ENCODE measurements at regions not wholly inside any gene's neighbourhood (a gene's known extent, or its start where the extent isn't known, plus 50 kb on each side); places are given as distances from the start of the nearest gene placed in this dataset.
"Not testable (repeated sequence)": the region's sequence is repeated elsewhere in the genome, so short reads cannot be mapped to it uniquely, and the experiment has no call there.

DNA sequence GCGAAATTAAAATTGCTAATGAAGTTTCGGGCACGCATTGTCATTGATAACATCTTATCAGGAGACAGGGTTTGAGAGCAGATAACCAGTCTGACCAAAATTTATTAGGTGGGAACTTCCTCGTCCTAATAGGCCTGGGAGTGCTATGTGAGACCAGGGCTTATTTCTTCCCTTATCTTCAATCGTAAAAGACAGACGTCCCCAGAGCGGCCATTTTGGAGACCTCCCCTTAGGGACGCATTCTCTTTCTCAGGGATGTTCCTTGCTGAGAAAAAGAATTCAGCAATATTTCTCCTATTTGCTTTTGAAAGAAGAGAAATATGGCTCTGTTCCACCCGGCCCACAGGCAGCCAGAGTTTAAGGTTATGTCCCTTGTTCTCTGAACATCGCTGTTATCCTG, 184.7 kb downstream of the OSTF1 start:
- in situ Hi-C loops (cut with HindIII; ENCODE audit: low sequenced_read_pairs): loop anchor here (25.0 kb wide), 1 partner anchor 1014 kb away; no protein-coding TSS in a partner anchor

DNA sequence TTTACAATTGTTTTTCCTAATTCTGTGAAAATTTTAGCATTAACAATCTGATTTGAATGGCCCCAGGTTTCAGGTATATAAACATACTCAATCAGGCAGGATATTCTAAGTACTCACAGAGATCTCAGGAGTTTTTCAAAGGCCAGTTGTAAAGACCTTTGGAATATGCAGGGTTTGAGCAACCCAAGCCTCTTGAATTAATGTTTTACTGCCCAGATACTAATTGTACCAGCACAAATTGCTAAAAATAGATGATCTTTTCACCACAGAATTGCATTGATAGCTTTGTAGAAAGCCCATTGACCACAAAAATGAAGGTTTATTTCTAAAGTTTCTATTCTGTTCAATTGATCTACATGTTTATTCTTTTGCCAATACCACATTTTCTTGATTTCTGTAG, 186.5 kb downstream of the OSTF1 start:
- in situ Hi-C loops (cut with HindIII; ENCODE audit: low sequenced_read_pairs): loop anchor here (25.0 kb wide), 1 partner anchor 1013 kb away; no protein-coding TSS in a partner anchor

- in situ Hi-C loops (cut with HindIII; ENCODE audit: low sequenced_read_pairs): no loop called here
Observed at GRCh38 chr9:75282047-75282446, 193.7 kb downstream of the OSTF1 start.

DNA sequence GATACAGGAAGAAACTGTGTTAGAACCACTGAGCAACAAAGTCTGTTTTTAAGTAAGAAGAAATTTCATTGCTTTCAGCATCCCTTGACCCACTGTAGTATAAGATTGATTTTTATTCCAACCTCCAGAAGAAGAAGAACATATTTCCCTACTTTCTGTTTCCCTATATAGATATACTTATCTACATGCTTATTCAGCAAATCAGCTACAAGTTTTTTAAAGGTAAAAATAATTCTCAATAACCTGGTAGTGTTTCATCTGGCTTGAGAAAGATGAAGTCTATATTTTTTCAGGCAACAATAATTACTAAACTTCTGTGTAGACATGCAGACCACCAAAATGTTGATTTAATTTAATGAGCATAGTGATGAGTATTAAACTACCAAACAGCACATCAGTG, 201.0 kb downstream of the OSTF1 start:
- in situ Hi-C loops (cut with HindIII; ENCODE audit: low sequenced_read_pairs): no loop called here

DNA sequence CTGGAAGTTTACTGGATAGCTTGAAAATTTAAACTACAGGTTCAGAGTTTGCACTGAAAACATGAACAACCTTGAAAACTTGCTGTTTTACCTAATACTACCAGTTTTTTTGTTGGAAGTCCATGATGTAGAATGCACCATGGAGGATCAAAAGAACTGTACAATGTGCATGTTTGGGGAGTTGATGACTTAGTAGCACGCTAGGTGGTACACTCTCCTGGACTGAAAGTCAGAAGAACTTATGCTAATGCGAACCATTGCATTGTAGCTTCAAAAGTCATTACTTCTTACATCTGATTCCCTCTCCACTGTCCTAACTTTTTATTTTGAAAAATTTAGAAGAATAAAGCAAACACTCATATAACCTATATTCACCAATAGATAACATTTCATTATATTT, 211.0 kb downstream of the OSTF1 start:
- in situ Hi-C loops (cut with HindIII; ENCODE audit: low sequenced_read_pairs): no loop called here

DNA sequence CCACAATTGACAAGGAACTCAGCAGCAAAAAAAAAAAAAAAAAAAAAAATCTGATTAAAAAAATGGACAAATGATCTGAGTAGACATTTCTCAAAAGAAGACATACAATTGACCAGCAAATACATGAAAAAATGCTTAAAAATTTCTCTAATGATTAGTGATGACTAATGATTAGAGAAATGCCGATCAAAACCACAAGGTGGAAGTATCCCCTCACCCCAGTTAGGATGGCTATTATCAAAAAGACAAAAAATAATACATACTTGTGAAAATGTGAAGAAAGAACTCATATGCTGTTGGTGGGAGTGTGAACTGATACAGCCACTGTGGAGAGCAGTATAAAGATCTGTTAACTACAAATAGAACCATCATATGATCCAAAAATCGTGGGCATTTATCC, 245.3 kb downstream of the OSTF1 start:
- in situ Hi-C loops (cut with HindIII; ENCODE audit: low sequenced_read_pairs): loop anchor here (5.0 kb wide), 1 partner anchor 59 kb away; no protein-coding TSS in a partner anchor

DNA sequence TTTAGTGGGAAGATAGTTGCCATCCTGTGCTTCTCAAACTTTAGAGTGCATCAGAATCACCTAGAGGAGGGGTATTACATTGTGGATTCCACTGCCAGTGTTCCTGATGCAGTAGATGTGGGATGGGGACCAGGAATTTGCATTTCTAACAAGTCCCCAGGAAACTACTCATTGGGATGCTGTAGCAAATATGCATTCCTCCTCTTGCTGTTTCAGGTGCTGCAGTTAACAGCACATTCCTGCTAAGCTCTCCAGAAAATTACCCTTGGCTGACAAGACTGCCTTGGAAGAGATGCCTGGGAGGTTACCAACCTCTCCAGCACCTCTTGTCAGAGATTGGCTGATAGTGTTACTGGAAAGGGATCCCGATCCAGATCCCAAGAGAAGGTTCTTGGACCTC, 270.5 kb downstream of the OSTF1 start:
- in situ Hi-C loops (cut with HindIII; ENCODE audit: low sequenced_read_pairs): no loop called here

DNA sequence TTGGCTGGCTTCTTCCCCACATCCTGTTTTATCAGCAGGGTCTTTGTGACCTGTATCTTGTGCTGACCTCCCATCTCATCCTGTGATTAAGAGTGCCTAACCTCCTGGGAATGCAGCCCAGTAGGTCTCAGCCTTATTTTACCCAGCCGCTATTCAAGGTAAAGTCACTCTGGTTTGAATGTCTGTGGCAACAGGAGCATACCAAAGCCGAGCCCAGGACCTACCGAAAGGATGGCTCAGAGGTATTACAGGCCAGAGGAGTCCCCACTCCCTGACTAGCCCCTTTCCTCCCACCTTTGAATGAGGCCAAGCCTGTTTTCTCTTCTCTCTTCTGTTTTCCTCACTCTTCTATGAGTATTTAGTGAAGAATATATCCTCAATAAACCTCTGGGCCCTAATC, 271.3 kb downstream of the OSTF1 start:
- in situ Hi-C loops (cut with HindIII; ENCODE audit: low sequenced_read_pairs): no loop called here

DNA sequence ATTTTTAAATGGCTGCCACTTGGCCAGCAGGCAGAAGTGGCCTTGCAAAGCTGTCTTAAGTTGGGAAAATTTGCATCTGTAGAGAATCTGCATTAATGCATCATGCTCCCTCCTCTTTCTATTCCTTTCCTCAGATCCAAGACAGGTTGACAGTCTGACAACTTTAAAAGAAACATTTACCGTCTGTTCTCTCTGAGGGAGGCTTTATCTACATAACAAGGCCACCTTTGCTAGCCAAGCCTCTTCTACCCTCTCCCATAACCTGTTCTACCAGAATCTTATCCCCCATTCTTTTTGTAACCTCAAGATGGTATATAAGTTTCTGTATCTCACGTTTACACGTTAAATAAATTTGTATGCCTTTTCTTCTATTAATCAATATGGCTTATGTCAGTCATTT, 271.9 kb downstream of the OSTF1 start:
- in situ Hi-C loops (cut with HindIII; ENCODE audit: low sequenced_read_pairs): no loop called here

GRCh38 chr9:75362446-75362845, 274.1 kb downstream of the OSTF1 start:
- in situ Hi-C loops (cut with HindIII; ENCODE audit: low sequenced_read_pairs): not testable (repeated sequence)

DNA sequence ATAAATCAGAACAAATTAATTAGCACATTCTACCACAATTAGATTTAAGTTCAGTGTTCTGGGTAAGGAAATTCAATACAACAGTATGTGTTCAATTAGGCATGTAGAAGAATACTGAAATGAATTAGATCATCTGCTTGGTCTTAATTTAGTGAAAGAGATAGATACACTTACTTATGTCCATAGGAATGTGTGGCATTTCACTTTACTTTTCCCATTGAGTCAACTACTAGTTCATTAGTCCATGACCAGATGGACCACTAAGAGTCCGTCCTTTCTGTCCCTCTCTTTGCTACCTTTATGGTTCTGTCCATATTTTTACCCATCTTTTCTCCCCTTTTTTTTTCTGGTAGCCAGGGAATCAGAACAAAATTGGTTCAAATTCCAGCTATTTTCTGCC, 276.9 kb downstream of the OSTF1 start:
- in situ Hi-C loops (cut with HindIII; ENCODE audit: low sequenced_read_pairs): no loop called here

- in situ Hi-C loops (cut with HindIII; ENCODE audit: low sequenced_read_pairs): loop anchor here (5.0 kb wide), 1 partner anchor 82 kb away; no protein-coding TSS in a partner anchor
Observed at GRCh38 chr9:75369989-75370388, 281.7 kb downstream of the OSTF1 start.

GRCh38 chr9:75372499-75373268, 284.4 kb downstream of the OSTF1 start:
- in situ Hi-C loops (cut with HindIII; ENCODE audit: low sequenced_read_pairs): loop anchor here (5.0 kb wide), 1 partner anchor 80 kb away; no protein-coding TSS in a partner anchor

GRCh38 chr9:75376680-75377254, 288.5 kb downstream of the OSTF1 start:
- in situ Hi-C loops (cut with HindIII; ENCODE audit: low sequenced_read_pairs): no loop called here

DNA sequence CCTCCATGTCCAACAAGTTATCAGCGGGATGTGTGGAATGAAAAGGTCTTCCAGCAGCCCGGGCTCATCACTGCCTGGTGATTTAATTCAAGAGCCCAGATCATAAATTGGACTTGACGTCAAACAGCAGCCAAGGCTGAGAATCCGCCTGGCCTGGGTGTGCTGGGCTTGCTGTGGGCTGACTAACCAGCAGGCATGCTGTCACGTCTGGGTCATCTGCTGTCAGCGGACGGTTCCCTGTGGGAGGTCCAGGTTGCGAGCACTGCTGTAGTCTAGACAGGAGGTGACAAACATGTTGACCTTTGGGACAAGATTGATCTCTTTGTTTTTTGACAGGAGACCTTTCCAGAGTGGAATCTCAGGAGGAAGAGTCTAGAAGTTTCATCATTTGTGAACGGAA, 289.7 kb downstream of the OSTF1 start:
- in situ Hi-C loops (cut with HindIII; ENCODE audit: low sequenced_read_pairs): no loop called here

DNA sequence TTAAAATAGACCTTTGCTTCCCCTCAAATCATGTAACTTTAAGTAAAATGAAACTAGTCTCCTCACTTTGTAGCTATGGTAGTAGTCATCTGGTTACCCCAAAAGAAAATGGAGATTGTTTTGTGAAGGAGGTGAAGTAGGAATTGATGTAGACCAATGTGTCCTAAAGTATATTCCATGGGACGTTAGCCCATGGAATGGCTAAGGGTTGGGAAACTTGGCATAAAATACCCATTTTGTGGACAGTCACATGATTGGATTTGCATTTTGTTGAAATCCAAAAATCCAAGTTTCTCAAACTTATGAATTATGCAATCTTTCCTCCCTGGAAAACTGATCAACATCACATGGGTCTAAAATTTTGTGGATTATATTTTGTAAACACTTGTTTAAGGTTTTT, 290.6 kb downstream of the OSTF1 start:
- in situ Hi-C loops (cut with HindIII; ENCODE audit: low sequenced_read_pairs): no loop called here

DNA sequence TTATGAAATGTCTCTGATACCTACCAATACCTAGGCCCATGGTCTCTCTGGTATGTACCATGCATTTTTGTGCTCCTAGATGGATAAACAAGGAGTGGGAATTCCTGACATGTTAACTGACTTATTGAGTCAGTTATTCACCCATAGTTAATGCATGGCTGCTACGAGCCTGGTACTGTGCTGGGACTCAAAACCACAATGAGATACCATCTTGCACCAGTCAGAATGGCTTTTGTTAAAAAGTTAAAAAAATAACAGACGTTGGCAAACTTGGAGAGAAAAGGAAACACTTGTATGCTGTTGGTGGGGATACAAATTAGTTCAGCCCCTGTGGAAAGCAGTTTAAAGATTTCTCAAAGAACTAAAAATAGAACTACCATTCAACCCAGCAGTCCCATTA, 293.8 kb downstream of the OSTF1 start:
- in situ Hi-C loops (cut with HindIII; ENCODE audit: low sequenced_read_pairs): no loop called here

- in situ Hi-C loops (cut with HindIII; ENCODE audit: low sequenced_read_pairs): not testable (repeated sequence)
Observed at GRCh38 chr9:75383420-75384034, 295.2 kb downstream of the OSTF1 start.

DNA sequence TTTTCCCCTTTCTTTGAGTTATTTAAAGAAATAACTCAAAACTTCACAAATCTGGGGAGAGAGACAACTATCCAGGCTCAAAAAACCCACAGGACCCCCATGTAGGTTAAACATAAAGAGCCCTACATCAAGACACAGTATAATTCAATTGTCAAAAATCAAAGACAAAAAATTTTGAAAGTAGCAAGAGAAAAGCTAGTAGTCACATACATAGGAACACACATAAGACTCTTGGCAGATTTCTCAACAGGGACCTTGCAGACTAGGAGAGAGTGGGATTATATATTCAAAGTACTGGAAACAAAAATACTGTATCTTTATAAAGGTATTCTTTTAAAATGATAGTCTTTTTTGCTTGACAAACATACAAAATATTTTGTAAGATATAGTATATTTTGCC, 296.9 kb downstream of the OSTF1 start:
- in situ Hi-C loops (cut with HindIII; ENCODE audit: low sequenced_read_pairs): no loop called here

DNA sequence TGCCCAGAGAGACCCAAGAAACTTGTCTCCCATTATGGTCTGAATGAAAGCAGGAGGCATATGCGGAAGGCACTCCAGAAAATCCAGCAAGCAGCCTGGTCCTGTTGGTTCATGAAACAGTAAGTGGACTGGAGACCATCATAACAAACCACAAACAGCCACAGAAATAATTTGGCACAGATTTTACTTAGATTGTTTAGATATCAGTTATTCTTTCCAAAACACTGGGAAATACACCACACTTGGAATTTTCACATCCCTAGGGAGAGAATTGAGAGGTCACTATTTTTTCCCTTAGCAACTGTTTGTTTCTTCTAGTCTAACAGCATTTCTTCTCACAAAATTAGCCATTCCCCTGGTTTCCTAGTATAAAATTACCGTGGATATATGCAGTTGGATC, 300.8 kb downstream of the OSTF1 start:
- in situ Hi-C loops (cut with HindIII; ENCODE audit: low sequenced_read_pairs): no loop called here

- in situ Hi-C loops (cut with HindIII; ENCODE audit: low sequenced_read_pairs): loop anchor here (5.0 kb wide), 1 partner anchor 59 kb away; no protein-coding TSS in a partner anchor
Observed at GRCh38 chr9:75390951-75391350, 302.6 kb downstream of the OSTF1 start.

DNA sequence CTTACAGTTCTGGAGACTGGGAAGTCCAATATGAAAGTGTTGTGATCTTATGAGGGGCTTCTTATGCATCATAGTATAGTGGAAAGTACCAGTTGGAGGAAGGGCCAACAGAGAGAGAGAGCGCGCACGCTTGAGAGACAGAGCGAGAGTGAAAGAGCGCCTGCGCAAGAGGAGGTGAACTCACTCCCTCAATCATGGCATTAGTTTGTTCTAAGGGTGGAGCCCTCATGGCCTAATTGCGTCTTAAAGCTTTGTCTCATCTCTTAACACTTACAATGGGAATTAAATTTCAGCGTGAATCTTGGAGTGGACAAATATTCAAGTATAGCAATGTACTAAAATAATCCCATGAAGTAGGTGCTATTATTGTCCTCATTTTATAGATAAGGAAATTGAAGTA, 303.2 kb downstream of the OSTF1 start:
- in situ Hi-C loops (cut with HindIII; ENCODE audit: low sequenced_read_pairs): loop anchor here (5.0 kb wide), 1 partner anchor 59 kb away; no protein-coding TSS in a partner anchor

All from endothelial cell of hepatic sinusoid (primary cell).